ENCODE measurements at regions not wholly inside any gene's neighbourhood (a gene's known extent, or its start where the extent isn't known, plus 50 kb on each side); places are given as distances from the start of the nearest gene placed in this dataset.

GRCh38 chr10:88195841-88196240 is 332.4 kb downstream of the PTEN start:
- Histone ChIP-seq H3K36me3 (ENCODE audit: control insufficient read depth, insufficient read depth, low read length) (no peaks in the 10 kb centered on the region), H2AFZ (ENCODE audit: low read length) (no peak overlapping the region), H3K4me3 (replicated peaks in 1 of 4; ENCODE audit: control extremely low read depth in 1 of 4, insufficient read depth in 1 of 4, low read depth in 3 of 4, low read length in 4 of 4) (no peak overlapping the region), H3K4me1 (ENCODE audit: control insufficient read depth, extremely low read depth, insufficient read depth, low read length) (no peaks in the 10 kb centered on the region), H3K79me2 (ENCODE audit: control insufficient read depth, insufficient read depth, low read length) (no peaks in the 10 kb centered on the region), H3K27ac (ENCODE audit: insufficient read depth, low read length) (no peak overlapping the region), H4K20me1 (ENCODE audit: control insufficient read depth, extremely low read depth, insufficient read depth, low read length) (no peaks in the 10 kb centered on the region), H3K4me2 (ENCODE audit: extremely low read depth, insufficient read depth, low read length) (no peak overlapping the region), H3K9me3 (ENCODE audit: control insufficient read depth, insufficient read depth, low read depth, low read length) (no peaks in the 10 kb centered on the region), H3K9ac (ENCODE audit: insufficient read depth, low read length) (no peak overlapping the region), H3K27me3 (ENCODE audit: control insufficient read depth, insufficient read depth, low read length) (no peaks in the 10 kb centered on the region)
- TF ChIP-seq EZH2 (IDR thresholded peaks at IDR 0.05; ENCODE audit: low read length, missing control alignments) (no peak), CTCF (conservative IDR thresholded peaks at IDR 0.05 in 1 of 2, IDR thresholded peaks at IDR 0.05 in 1 of 2; ENCODE audit: low read depth in 1 of 2, low read length in 2 of 2) (no peak)
- DNase-seq (ENCODE audit: low read depth in 2 of 2) = no peak

GRCh38 chr10:88196291-88196690 is 332.9 kb downstream of the PTEN start:
- Histone ChIP-seq H3K27ac (ENCODE audit: insufficient read depth, low read length) (no peak overlapping the region), H3K36me3 (ENCODE audit: control insufficient read depth, insufficient read depth, low read length) (no peaks in the 10 kb centered on the region), H3K9ac (ENCODE audit: insufficient read depth, low read length) (no peak overlapping the region), H3K4me3 (replicated peaks in 1 of 4; ENCODE audit: control extremely low read depth in 1 of 4, insufficient read depth in 1 of 4, low read depth in 3 of 4, low read length in 4 of 4) (no peak overlapping the region), H4K20me1 (ENCODE audit: control insufficient read depth, extremely low read depth, insufficient read depth, low read length) (no peaks in the 10 kb centered on the region), H2AFZ (ENCODE audit: low read length) (no peak overlapping the region), H3K4me2 (ENCODE audit: extremely low read depth, insufficient read depth, low read length) (no peak overlapping the region), H3K79me2 (ENCODE audit: control insufficient read depth, insufficient read depth, low read length) (no peaks in the 10 kb centered on the region), H3K4me1 (ENCODE audit: control insufficient read depth, extremely low read depth, insufficient read depth, low read length) (no peaks in the 10 kb centered on the region), H3K27me3 (ENCODE audit: control insufficient read depth, insufficient read depth, low read length) (no peaks in the 10 kb centered on the region), H3K9me3 (ENCODE audit: control insufficient read depth, insufficient read depth, low read depth, low read length) (no peaks in the 10 kb centered on the region)
- peak in 1 of 2 donors; percentile 12 for DNase-seq (ENCODE audit: low read depth in 2 of 2)
- TF ChIP-seq CTCF (conservative IDR thresholded peaks at IDR 0.05 in 1 of 2, IDR thresholded peaks at IDR 0.05 in 1 of 2; ENCODE audit: low read depth in 1 of 2, low read length in 2 of 2) = no peak
- TF ChIP-seq EZH2 (IDR thresholded peaks at IDR 0.05; ENCODE audit: low read length, missing control alignments) = no peak

GRCh38 chr10:88198023-88198422 is 334.6 kb downstream of the PTEN start:
- Histone ChIP-seq H3K36me3 (ENCODE audit: control insufficient read depth, insufficient read depth, low read length) (no peaks in the 10 kb centered on the region), H3K27me3 (ENCODE audit: control insufficient read depth, insufficient read depth, low read length) (no peaks in the 10 kb centered on the region), H3K79me2 (ENCODE audit: control insufficient read depth, insufficient read depth, low read length) (no peaks in the 10 kb centered on the region), H3K27ac (ENCODE audit: insufficient read depth, low read length) (no peak overlapping the region), H3K4me2 (ENCODE audit: extremely low read depth, insufficient read depth, low read length) (no peak overlapping the region), H3K4me3 (replicated peaks in 1 of 4; ENCODE audit: control extremely low read depth in 1 of 4, insufficient read depth in 1 of 4, low read depth in 3 of 4, low read length in 4 of 4) (no peak overlapping the region), H3K9me3 (ENCODE audit: control insufficient read depth, insufficient read depth, low read depth, low read length) (no peaks in the 10 kb centered on the region), H4K20me1 (ENCODE audit: control insufficient read depth, extremely low read depth, insufficient read depth, low read length) (no peaks in the 10 kb centered on the region), H3K4me1 (ENCODE audit: control insufficient read depth, extremely low read depth, insufficient read depth, low read length) (no peaks in the 10 kb centered on the region), H2AFZ (ENCODE audit: low read length) (no peak overlapping the region), H3K9ac (ENCODE audit: insufficient read depth, low read length) (no peak overlapping the region)
- no peak for DNase-seq (ENCODE audit: low read depth in 2 of 2)
- TF ChIP-seq EZH2 (IDR thresholded peaks at IDR 0.05; ENCODE audit: low read length, missing control alignments) (no peak), CTCF (conservative IDR thresholded peaks at IDR 0.05 in 1 of 2, IDR thresholded peaks at IDR 0.05 in 1 of 2; ENCODE audit: low read depth in 1 of 2, low read length in 2 of 2) (no peak)
